ENCODE measurements at regions not wholly inside any gene's neighbourhood (a gene's known extent, or its start where the extent isn't known, plus 50 kb on each side); places are given as distances from the start of the nearest gene placed in this dataset.

DNA sequence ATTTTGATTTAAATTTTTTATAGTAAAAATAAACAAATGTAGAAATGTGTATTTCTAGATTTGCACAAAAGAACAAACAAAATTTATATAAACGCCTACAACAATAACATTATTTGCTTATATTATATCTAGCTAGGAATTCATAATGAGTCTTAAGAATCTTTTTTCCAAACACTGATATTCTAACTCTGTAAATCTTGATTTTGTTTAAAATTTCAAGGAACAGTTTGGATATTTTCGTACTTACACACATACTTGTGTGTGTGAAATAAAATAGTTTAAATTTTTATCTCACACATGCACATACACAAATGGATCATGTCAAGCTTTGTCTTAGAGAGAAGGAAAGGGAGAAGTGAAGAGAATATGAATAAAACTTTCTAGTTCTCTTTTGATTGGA is 868.1 kb downstream of the LTN1 start:
- TF ChIP-seq POLR2A (IDR thresholded peaks at IDR 0.05; ENCODE audit: low read length) (no peak), GATA1 (IDR thresholded peaks at IDR 0.05; ENCODE audit: low read depth, low read length) (no peak)
